Prostate gland (tissue), 2 donors: ENCODE measurements at regions not wholly inside any gene's neighbourhood (a gene's known extent, or its start where the extent isn't known, plus 50 kb on each side); places are given as distances from the start of the nearest gene placed in this dataset.

Experiments used
- POLR2A ChIP-seq: fragments of 450-650 bp; IDR thresholded peaks from one replicate; pipeline ENCODE4 v1.6.1; 2016; ENCODE audit warnings: antibody characterized with exemption, mild to moderate bottlenecking
- TF ChIP-seq, protein P1 (sequence below), 4 experiments: fragments of 200-600 bp in 2 of 4; fragments of 450-650 bp in 2 of 4; sonication (generic) in 2 of 4; IDR thresholded peaks; 1 replicate in 3 of 4; 2 replicates in 1 of 4; pipeline ENCODE4 v1.5.1; 2016 to 2019; ENCODE audit warnings: antibody characterized with exemption in 4 of 4, mild to moderate bottlenecking in 2 of 4, moderate library complexity in 2 of 4

GRCh38 chr10:78802866-78803265 lies 265.9 kb upstream of the ZMIZ1 start:
- TF ChIP-seq, protein P1, sequence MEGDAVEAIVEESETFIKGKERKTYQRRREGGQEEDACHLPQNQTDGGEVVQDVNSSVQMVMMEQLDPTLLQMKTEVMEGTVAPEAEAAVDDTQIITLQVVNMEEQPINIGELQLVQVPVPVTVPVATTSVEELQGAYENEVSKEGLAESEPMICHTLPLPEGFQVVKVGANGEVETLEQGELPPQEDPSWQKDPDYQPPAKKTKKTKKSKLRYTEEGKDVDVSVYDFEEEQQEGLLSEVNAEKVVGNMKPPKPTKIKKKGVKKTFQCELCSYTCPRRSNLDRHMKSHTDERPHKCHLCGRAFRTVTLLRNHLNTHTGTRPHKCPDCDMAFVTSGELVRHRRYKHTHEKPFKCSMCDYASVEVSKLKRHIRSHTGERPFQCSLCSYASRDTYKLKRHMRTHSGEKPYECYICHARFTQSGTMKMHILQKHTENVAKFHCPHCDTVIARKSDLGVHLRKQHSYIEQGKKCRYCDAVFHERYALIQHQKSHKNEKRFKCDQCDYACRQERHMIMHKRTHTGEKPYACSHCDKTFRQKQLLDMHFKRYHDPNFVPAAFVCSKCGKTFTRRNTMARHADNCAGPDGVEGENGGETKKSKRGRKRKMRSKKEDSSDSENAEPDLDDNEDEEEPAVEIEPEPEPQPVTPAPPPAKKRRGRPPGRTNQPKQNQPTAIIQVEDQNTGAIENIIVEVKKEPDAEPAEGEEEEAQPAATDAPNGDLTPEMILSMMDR (IDR thresholded peaks at IDR 0.05), result no peak
- TF ChIP-seq POLR2A, result no peak
